ENCODE measurements at regions not wholly inside any gene's neighbourhood (a gene's known extent, or its start where the extent isn't known, plus 50 kb on each side); places are given as distances from the start of the nearest gene placed in this dataset.

DNA sequence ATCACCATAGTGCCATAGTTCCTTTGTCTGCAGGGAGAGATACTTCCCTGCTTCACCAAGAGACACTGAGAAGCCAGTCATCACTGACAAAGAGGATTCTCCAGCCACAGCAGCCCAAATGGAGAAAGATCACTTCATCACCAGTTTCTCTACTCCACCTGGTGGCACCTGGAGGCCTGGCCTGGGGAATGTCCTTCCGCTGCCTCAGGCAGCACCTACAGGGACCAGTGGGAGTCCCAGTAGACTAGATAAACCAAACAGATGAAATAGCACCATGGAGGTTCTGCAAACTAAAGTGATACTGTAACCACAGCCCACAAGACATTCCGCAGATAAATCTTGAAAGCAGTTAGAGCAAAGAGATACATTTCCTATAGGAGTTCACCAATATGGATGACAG, 266.5 kb downstream of the C6orf118 start:
- TF ChIP-seq POLR2A (IDR thresholded peaks at IDR 0.05), result no peak
- TF ChIP-seq, protein P1, sequence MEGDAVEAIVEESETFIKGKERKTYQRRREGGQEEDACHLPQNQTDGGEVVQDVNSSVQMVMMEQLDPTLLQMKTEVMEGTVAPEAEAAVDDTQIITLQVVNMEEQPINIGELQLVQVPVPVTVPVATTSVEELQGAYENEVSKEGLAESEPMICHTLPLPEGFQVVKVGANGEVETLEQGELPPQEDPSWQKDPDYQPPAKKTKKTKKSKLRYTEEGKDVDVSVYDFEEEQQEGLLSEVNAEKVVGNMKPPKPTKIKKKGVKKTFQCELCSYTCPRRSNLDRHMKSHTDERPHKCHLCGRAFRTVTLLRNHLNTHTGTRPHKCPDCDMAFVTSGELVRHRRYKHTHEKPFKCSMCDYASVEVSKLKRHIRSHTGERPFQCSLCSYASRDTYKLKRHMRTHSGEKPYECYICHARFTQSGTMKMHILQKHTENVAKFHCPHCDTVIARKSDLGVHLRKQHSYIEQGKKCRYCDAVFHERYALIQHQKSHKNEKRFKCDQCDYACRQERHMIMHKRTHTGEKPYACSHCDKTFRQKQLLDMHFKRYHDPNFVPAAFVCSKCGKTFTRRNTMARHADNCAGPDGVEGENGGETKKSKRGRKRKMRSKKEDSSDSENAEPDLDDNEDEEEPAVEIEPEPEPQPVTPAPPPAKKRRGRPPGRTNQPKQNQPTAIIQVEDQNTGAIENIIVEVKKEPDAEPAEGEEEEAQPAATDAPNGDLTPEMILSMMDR (IDR thresholded peaks at IDR 0.05 in 4 of 5, conservative IDR thresholded peaks at IDR 0.05 in 1 of 5), result no peak

All from gastrocnemius medialis (tissue), 4 donors.